HCT116 (cell line): ENCODE measurements at regions not wholly inside any gene's neighbourhood (a gene's known extent, or its start where the extent isn't known, plus 50 kb on each side); places are given as distances from the start of the nearest gene placed in this dataset.

Experiments
- ATF3 ChIP-seq: IDR thresholded peaks from 2 replicates; pipeline ENCODE4 v1.6.1; 2012
- CTCF ChIP-seq, 3 experiments: fragments of 200-600 bp in 1 of 3; sonication (generic) in 1 of 3; IDR thresholded peaks in 2 of 3; conservative IDR thresholded peaks in 1 of 3; 2 replicates each; pipeline ENCODE4 v1.5.1; 2012 to 2017; ENCODE audit warnings: low read depth in 2 of 3, low read length in 2 of 3, antibody characterized with exemption in 1 of 3, borderline replicate concordance in 1 of 3, control low read depth in 1 of 3, mild to moderate bottlenecking in 1 of 3, mixed read lengths in 1 of 3, mixed run types in 1 of 3, moderate library complexity in 1 of 3; ENCODE audit not compliant: insufficient read depth in 1 of 3
- EZH2 ChIP-seq: fragments of 200-600 bp; sonication (generic); IDR thresholded peaks from 2 replicates; pipeline ENCODE4 v1.6.1; 2017; ENCODE audit warnings: antibody characterized with exemption, mixed run types
- EZH2phosphoT487 ChIP-seq: fragments of 200-600 bp; IDR thresholded peaks from 2 replicates; pipeline ENCODE4 v1.6.1; 2018; ENCODE audit warnings: antibody characterized with exemption, borderline replicate concordance
- JUND ChIP-seq: IDR thresholded peaks from 2 replicates; pipeline ENCODE4 v1.6.1; 2012
- POLR2A ChIP-seq: IDR thresholded peaks from 2 replicates; pipeline ENCODE4 v1.7.0; 2011; ENCODE audit warnings: borderline replicate concordance; ENCODE audit not compliant: insufficient read depth, insufficient read length; ENCODE audit errors: extremely low read depth
- POLR2AphosphoS5 ChIP-seq: IDR thresholded peaks from 2 replicates; pipeline ENCODE4 v1.6.1; 2011; ENCODE audit warnings: mild to moderate bottlenecking, low read depth, low read length, moderate library complexity
- REST ChIP-seq: IDR thresholded peaks from 2 replicates; pipeline ENCODE4 v1.6.1; 2012; ENCODE audit warnings: low read depth
- SIN3A ChIP-seq: IDR thresholded peaks from 2 replicates; pipeline ENCODE4 v1.6.1; 2012; ENCODE audit warnings: low read depth
- SP1 ChIP-seq: IDR thresholded peaks from 2 replicates; pipeline ENCODE4 v1.6.1; 2012; ENCODE audit warnings: low read depth
- YY1 ChIP-seq: IDR thresholded peaks from 2 replicates; pipeline ENCODE4 v1.6.1; 2011; ENCODE audit warnings: low read length, low read depth, moderate library complexity, mild to moderate bottlenecking; ENCODE audit not compliant: insufficient replicate concordance; ENCODE audit errors: extremely low read depth

- no peak for TF ChIP-seq POLR2AphosphoS5
- TF ChIP-seq YY1, result no peak
- TF ChIP-seq POLR2A, result no peak
- no peak for TF ChIP-seq CTCF (IDR thresholded peaks at IDR 0.05 in 2 of 3, conservative IDR thresholded peaks at IDR 0.05 in 1 of 3; ENCODE audit: borderline replicate concordance in 1 of 3, insufficient read depth in 1 of 3, low read depth in 2 of 3, low read length in 2 of 3)
- no peak for TF ChIP-seq REST
- TF ChIP-seq SP1, result no peak
- TF ChIP-seq SIN3A, result no peak
- TF ChIP-seq JUND, result no peak
- no peak for TF ChIP-seq EZH2
- no peak for TF ChIP-seq ATF3
- TF ChIP-seq EZH2phosphoT487, result no peak
These were observed 262.5 kb upstream of the PELI2 start for GRCh38 chr14:55855751-55856150.
